HG03060 (cell line): ENCODE measurements at regions not wholly inside any gene's neighbourhood (a gene's known extent, or its start where the extent isn't known, plus 50 kb on each side); places are given as distances from the start of the nearest gene placed in this dataset.
"Not testable (repeated sequence)": the region's sequence is repeated elsewhere in the genome, so short reads cannot be mapped to it uniquely, and the experiment has no call there.

Experiments used
- ATAC-seq: cut with Tn5 transposase; IDR thresholded peaks from one replicate; pipeline ENCODE4 v1.9.1; 2021; ENCODE audit warnings: low read depth, moderate number of reproducible peaks; ENCODE audit not compliant: unreplicated experiment

- no peak for ATAC-seq
Measured at GRCh38 chr13:34708566-34709313, 233.3 kb upstream of the NBEA start.

- ATAC-seq: no peak
Measured at GRCh38 chr13:34719060-34719875, 222.8 kb upstream of the NBEA start.

GRCh38 chr13:34720618-34721017 lies 221.5 kb upstream of the NBEA start:
- no peak for ATAC-seq

DNA sequence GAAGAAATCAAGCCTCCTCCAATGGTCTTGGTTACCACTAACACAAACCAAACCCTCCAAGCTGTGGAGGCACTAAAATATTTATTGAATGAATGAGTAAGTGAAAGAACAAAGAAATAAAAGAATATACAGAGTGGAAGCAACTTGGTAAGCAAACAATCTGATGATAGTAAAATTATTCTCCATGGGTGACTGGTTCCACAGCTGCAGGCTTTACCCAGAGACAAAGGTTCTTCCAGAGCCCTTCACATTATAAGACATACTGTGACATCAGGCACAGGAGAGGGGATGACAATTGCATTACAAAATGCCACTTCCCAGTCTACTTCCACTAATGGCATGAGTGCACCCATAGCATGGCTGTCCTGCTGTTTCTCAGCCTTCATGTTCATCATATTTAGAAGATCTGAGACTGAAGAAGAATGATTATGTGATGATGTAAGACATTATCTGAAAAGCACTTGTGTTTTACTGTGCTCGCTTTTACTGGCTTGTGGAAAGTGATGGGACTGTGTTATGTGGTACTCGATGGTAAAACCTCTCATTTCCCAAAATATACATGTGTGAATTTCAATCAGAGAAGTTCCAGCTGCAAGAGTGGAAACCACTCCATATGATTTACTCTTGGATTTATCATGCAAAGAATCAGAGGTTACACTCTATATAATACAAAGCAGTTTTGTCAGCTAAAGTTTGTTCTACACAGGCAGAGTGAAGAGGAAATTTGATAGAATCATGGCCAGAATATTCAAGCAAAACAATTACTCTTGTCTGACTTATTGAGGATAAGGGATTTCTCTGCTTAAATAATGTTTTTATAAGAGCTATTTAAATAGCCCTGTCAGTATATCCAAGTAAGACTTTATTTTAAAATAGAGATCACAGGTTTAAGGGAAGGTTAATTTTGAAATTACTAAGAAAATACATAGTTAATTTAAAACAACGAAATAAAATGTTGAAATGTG lies 220.2 kb upstream of the NBEA start:
- no peak for ATAC-seq

DNA sequence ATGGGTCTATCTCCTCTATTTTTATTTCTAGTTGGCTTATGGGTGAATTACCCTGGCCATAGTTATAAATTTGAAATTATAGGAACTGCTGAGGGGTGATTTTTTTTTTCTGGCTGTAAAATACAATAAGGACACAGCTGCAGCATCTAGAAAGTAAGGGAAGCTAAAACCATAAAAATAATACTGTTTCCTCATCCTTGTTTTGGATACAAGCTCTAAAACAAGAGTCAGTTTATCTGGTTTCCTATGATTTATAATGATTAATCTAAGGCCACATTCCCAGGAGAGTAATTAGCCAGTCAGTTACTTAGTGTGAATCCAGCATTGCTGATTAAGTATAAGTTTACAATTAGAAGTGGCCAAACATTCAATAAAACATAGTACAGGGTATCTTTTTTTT lies 219.1 kb upstream of the NBEA start:
- ATAC-seq: no peak

GRCh38 chr13:34730961-34731360 lies 211.1 kb upstream of the NBEA start:
- no peak for ATAC-seq

GRCh38 chr13:34731486-34731885 lies 210.6 kb upstream of the NBEA start:
- ATAC-seq: no peak

DNA sequence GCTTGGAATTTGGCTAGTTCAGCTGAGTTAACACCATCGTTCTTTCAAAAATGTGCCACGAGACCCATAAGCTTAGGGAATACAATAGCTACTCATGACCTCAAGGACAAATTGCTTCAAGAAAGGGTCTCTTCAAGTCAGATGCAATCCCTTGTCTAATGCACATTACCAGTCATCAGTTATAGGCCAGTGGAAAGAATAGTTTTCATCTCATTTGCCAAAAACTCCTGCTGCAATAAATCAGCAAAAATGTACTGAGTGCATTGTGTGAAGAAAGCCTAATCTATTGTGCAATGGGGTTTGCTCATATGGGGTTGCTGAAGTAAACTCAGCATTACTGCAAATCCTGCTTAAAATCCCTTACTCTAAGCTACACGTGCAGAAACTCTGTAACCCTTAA lies 208.3 kb upstream of the NBEA start:
- ATAC-seq: no peak

- ATAC-seq: no peak
Measured at GRCh38 chr13:34734932-34735331, 207.1 kb upstream of the NBEA start.

DNA sequence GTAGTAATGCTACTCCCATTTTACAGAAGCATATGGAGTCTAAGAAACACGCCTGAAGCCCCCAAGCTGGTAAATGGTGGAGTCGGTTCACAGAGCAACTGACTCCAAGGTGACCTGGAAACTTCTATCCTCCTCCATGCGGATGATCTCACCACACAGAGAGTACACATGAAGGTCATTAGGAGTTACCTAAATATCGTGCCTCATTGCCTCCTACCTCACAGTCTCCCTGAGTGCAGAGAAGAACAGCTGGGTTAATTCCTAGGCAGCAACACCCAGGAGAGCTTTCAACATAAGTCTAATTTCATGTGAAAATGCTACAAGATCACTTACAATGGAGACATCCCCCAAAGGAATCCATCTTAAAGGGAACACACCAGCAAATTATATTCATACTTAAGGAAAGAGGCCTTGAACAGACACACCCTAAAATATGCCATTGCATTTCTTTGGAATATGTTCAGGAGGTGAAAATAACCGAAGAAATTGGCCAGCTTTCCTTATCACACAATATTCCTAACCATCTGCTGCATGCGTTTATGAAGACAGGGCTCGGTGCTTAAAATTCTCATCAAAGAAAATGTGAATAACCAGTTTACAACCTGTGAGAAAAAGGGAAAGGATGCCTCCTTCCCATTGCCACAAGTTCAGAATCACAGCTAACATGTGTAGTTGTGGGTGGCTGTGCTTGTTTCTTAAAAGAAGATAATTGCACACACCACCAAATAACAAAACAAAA lies 203.6 kb upstream of the NBEA start:
- no peak for ATAC-seq

DNA sequence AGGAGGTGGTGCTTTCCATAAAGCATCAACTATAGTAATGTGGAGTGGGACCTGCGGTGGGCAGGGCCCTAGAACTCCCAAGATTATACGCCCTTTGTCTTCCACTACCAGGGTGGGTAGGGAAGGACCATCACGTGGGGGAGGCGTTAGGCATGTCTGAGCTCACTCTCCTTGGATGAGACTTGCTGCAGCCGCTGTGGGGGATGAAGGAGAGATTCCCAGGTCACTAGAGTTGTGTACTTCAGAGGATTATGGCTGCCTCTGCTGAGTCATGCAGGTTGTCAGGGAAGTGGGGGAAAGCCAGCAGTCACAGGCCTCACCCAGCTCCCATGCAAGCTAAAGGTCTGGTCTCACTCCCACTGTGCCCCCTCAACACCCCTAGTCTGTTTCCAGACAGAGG lies 195.0 kb upstream of the NBEA start:
- not testable (repeated sequence) for ATAC-seq

DNA sequence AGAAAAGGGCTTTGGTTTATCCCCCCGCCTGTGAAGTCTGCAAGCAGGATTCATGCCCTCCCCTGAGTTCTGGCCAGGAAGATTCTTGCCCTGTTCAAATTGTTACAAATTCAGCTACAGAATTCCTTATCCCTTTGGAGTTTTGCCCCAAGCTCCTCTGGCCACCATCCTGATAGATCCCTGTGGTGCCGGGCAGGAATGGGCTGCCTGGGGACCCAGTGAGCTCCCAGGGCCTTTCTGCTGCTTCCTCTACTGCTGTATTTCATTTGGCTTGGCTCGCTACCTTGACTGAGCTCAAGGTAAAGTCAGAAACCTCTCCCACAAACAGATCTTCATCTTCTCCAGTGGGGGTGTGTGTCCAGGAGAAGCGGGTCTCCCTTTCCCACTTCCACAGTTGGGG lies 194.6 kb upstream of the NBEA start:
- no peak for ATAC-seq

DNA sequence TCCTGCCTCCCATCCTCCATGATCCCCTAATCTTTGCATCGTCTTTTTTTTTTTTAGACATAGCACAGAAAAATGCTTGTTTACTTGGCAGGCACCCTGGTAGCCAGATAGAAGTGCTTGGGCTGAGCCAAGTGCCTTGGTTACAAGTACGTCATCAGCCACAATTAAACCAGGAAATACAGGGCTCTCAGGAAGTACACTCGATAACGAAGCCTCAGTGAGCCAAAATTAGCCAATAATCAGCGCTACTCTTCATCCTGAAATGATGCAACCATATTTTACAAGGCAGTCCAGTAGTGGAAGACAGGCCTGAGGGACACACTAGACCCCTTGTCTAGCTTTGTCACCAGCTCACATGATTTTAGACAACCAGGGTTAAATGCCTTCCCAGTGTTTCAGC lies 194.0 kb upstream of the NBEA start:
- no peak for ATAC-seq

GRCh38 chr13:34748596-34748995 lies 193.5 kb upstream of the NBEA start:
- ATAC-seq: no peak

GRCh38 chr13:34749046-34749445 lies 193.0 kb upstream of the NBEA start:
- ATAC-seq: no peak

GRCh38 chr13:34750078-34750931 lies 191.8 kb upstream of the NBEA start:
- ATAC-seq: no peak

DNA sequence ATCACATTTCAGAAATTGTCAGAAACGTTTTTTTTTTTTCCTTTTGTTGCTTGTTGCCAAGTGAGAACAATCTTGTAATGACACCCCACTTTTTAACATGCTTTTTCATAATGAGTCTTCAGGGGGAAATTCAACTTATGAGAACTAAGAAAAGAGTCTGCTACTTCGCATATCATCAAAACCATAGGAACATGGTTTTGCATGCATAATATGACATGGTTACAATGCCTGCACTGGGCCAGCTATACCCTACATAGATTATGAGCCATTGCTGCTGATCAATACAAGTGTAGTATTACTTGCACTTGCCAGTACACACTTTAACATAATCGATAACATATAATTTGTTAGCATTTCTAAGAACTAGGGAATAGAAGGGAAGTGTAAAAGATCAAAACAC lies 191.0 kb upstream of the NBEA start:
- ATAC-seq: no peak

DNA sequence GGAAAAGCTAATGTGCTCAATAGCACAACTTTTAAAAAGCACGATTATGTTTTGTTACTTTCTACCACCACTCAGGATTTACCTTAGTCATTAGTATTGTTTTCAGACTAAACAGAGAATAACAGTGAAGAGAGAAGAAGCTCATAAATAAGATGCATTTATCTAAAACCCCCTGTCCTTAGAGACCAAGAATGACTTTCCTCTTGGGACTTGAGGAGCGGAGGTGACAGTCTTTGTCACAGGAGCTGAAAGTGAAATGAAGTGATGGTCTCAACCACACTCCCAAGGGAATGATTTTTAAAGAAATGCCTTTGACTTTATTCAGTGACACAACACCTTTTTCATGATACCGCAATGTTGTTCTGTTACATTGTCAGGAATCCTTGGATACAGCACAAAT lies 190.6 kb upstream of the NBEA start:
- peak; percentile 46 for ATAC-seq

- no peak for ATAC-seq
Measured at GRCh38 chr13:34752283-34752960, 189.6 kb upstream of the NBEA start.
